ENCODE measurements at regions not wholly inside any gene's neighbourhood (a gene's known extent, or its start where the extent isn't known, plus 50 kb on each side); places are given as distances from the start of the nearest gene placed in this dataset.

GRCh38 chr6:33925936-33926335, 122.1 kb upstream of the MLN start:
- DNase-seq (ENCODE audit: low spot score in 2 of 2), result no peak
- Histone ChIP-seq H3K27me3 (no peaks in the 10 kb centered on the region), H3K36me3 (no peaks in the 10 kb centered on the region), H3K4me3 (no peak overlapping the region), H3K4me1 (no peaks in the 10 kb centered on the region), H3K27ac (no peak overlapping the region), H3K9me3 (no peaks in the 10 kb centered on the region)
- TF ChIP-seq CTCF (IDR thresholded peaks at IDR 0.05) (no peak), POLR2AphosphoS5 (IDR thresholded peaks at IDR 0.05) (no peak), POLR2A (IDR thresholded peaks at IDR 0.05) (no peak)
- intact Hi-C loops (cut with DNase I; ENCODE audit: low total_unique reads), result no loop called here

GRCh38 chr6:33925210-33925609, 121.4 kb upstream of the MLN start:
- no peak for DNase-seq (ENCODE audit: low spot score in 2 of 2)
- Histone ChIP-seq H3K9me3 (no peaks in the 10 kb centered on the region), H3K4me1 (no peaks in the 10 kb centered on the region), H3K36me3 (no peaks in the 10 kb centered on the region), H3K4me3 (no peak overlapping the region), H3K27me3 (no peaks in the 10 kb centered on the region), H3K27ac (no peak overlapping the region)
- intact Hi-C loops (cut with DNase I; ENCODE audit: low total_unique reads), result no loop called here
- TF ChIP-seq CTCF (IDR thresholded peaks at IDR 0.05), result no peak
- no peak for TF ChIP-seq POLR2A (IDR thresholded peaks at IDR 0.05)
- TF ChIP-seq POLR2AphosphoS5 (IDR thresholded peaks at IDR 0.05), result no peak

GRCh38 chr6:33924681-33925080, 120.9 kb upstream of the MLN start:
- Histone ChIP-seq H3K9me3 (no peaks in the 10 kb centered on the region), H3K36me3 (no peaks in the 10 kb centered on the region), H3K27ac (no peak overlapping the region), H3K27me3 (no peaks in the 10 kb centered on the region), H3K4me3 (no peak overlapping the region), H3K4me1 (no peaks in the 10 kb centered on the region)
- DNase-seq (ENCODE audit: low spot score in 2 of 2), result no peak
- TF ChIP-seq POLR2AphosphoS5 (IDR thresholded peaks at IDR 0.05), result no peak
- no peak for TF ChIP-seq POLR2A (IDR thresholded peaks at IDR 0.05)
- TF ChIP-seq CTCF (IDR thresholded peaks at IDR 0.05), result no peak
- intact Hi-C loops (cut with DNase I; ENCODE audit: low total_unique reads), result no loop called here

GRCh38 chr6:33923857-33924514, 120.2 kb upstream of the MLN start:
- intact Hi-C loops (cut with DNase I; ENCODE audit: low total_unique reads), result no loop called here
- H3K4me3 ChIP-seq, result no peak overlapping the region
- no peak for DNase-seq (ENCODE audit: low spot score in 2 of 2)
- no peak for TF ChIP-seq CTCF (IDR thresholded peaks at IDR 0.05)
- no peak for TF ChIP-seq POLR2AphosphoS5 (IDR thresholded peaks at IDR 0.05)
- TF ChIP-seq POLR2A (IDR thresholded peaks at IDR 0.05), result no peak
- no peaks in the 10 kb centered on the region for H3K36me3 ChIP-seq
- H3K4me1 ChIP-seq, result no peaks in the 10 kb centered on the region
- H3K9me3 ChIP-seq, result no peaks in the 10 kb centered on the region
- H3K27me3 ChIP-seq, result no peaks in the 10 kb centered on the region
- H3K27ac ChIP-seq, result no peak overlapping the region

GRCh38 chr6:33921745-33922144, 117.9 kb upstream of the MLN start:
- no peaks in the 10 kb centered on the region for H3K36me3 ChIP-seq
- no peaks in the 10 kb centered on the region for H3K4me1 ChIP-seq
- H3K9me3 ChIP-seq, result no peaks in the 10 kb centered on the region
- intact Hi-C loops (cut with DNase I; ENCODE audit: low total_unique reads), result no loop called here
- no peaks in the 10 kb centered on the region for H3K27me3 ChIP-seq
- TF ChIP-seq POLR2A (IDR thresholded peaks at IDR 0.05), result no peak
- TF ChIP-seq POLR2AphosphoS5 (IDR thresholded peaks at IDR 0.05), result no peak
- TF ChIP-seq CTCF (IDR thresholded peaks at IDR 0.05), result no peak
- H3K4me3 ChIP-seq, result no peak overlapping the region
- DNase-seq (ENCODE audit: low spot score in 2 of 2), result no peak
- H3K27ac ChIP-seq, result no peak overlapping the region

Data from breast epithelium (tissue), 4 donors.